ELF-1 (cell line): ENCODE measurements at regions not wholly inside any gene's neighbourhood (a gene's known extent, or its start where the extent isn't known, plus 50 kb on each side); places are given as distances from the start of the nearest gene placed in this dataset.
A peak's percentile ranks its signal among the peaks of the same experiment; 100 is the strongest.

Experiments used
- DNase-seq: peaks from one replicate; pipeline ENCODE4 v3.0.0-alpha.2; 2016; ENCODE audit warnings: low read depth, low spot score

- DNase-seq, result no peak
These were observed 492.4 kb downstream of the TNS3 start for GRCh38 chr7:47089461-47089860.

- DNase-seq, result no peak
These were observed 492.9 kb downstream of the TNS3 start for GRCh38 chr7:47089068-47089417.

DNA sequence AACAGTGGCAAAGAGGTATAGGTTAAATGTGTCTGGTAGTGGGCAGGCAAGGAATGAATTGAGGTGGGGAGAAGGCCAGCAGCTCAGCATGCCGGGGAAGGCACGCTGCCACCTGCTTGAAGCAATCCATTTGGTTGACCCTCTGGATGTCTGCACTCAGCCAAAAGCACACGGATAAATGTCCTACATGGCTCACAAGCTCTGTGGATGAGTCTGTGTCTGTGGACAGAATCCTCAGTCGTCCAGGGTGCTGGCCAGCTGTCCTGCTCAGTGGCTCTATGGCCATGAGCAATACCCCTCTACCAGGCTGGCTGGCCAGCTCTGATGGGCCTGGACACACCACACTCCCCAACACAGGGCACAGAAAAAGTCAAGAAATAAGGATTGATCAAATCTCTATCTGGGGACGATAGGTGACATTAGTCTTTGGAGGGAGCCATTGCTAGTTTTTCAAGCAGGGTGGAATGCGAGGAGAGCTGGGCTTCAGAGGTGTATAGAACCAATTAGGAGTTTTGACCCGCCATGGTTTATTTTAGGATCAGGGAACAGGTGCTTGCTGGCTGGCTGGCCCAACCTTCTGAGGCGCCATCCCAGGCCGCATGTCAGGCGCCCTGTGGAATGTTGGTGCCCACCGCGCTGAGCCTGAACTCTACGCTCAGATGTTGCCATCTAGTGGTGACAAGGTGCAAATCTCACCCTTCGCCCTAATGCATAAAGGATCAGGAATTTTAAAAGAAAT lies 493.4 kb downstream of the TNS3 start:
- peak; percentile 67 for DNase-seq

- no peak for DNase-seq
These were observed 494.0 kb downstream of the TNS3 start for GRCh38 chr7:47087866-47088265.

DNA sequence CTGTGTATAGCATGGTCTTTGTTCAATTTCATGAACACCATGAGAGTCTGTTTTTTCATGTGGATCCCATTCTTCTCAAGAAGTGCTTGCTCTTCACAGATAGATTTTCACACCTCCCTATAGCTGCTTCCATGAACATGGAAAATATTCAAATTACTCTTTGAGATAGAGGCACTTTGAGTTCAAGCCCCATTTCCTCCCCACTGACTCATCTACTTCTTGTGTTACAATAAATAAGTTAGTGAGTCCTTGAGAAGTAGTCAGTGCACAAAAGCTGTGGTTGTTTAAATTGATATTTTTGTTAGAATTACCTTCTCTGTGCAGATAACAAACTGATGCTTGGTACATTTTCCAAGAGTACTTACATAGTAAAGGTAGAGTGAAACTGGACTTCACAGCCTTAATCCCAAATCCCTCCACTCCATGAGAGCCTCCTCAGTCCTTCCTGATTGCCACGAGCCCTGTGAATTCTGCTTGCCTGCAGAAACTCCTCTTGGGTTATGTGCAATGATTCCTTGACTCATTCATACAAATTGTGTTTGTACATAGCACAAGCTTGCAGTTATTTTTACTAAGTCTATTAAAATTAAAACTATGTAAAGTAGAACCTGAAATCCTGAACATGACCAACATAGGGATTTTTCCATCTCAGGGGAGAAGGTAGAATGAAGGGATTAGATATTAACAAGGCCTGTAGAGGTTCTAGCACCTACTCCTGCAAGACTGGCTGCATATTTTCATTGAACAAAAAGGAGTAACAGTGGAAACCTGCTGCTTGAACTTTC lies 496.2 kb downstream of the TNS3 start:
- DNase-seq, result no peak

DNA sequence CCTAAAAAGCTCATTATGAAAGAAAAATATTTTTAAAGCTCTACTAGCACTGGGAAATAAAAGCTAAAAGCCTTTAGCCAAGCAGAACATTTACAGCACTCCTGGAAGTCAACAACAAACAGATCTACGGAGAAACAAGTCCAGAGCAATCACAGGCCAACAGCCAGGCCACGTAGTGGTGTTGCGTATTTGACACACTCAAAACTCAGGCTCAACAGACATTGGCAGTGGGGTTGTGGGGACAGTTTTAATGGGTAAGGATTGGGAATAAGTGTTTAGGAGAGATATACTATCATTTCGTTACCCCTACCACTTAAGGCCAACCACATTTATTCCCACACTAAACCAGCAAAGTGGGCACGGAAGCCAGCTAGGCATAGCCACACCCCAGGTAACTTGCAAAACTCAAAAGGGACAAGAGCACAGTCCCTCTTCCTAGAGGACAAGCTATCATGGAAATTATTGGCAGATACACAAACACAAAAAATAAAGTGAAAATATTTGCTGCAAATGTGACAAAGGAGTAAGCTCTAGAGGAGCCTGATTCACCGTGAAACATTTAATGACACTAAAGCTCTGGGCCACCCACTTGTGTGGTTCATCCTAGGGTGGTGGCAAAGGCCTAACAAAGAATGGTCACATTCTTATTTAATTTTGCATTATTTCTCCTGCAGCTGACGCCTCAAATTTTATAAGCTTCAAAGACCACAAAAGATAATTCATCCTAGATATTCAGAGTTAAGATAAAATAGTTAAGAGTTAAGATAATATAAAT lies 498.2 kb downstream of the TNS3 start:
- no peak for DNase-seq

DNA sequence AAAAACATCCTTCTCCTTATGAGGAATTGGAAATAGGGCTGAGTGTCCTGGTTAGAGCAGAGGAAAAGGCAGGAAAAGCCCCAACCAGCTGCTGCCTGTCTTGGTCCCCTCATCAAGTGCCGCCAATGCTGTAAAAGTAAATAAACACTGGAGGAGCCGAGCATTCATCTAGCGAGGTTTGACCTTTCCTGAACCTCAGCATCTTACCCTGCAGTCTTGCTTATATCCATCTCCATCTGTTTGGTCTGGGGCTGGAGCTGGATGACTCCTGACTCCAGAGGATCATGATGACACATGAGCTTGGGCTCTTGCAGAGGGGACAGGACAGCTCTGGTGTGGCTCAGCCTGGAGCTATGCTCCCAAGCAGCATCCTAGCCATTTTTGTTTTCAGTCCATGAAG lies 501.1 kb downstream of the TNS3 start:
- DNase-seq, result peak; percentile 14

DNA sequence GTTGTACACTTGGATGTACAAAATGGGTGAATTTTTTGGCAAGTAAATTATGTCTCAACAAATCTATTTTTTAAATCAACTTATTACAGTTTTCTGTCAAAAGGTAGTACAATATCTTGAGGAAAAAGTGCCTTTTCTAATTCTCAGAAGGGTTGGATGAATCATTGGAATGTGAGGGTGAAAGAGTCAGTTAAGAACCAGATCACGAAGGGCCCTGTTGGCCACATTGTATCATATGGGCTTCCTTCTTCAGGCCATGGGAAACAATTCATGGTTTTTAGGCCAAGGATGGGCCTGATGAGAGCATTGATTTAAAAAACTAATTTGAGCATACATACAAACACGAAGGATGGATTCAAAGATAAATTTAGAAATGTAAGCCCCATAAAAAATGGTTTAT lies 503.7 kb downstream of the TNS3 start:
- no peak for DNase-seq

- no peak for DNase-seq
These were observed 507.2 kb downstream of the TNS3 start for GRCh38 chr7:47074702-47075153.

GRCh38 chr7:47073284-47073683 lies 508.6 kb downstream of the TNS3 start:
- DNase-seq, result no peak

DNA sequence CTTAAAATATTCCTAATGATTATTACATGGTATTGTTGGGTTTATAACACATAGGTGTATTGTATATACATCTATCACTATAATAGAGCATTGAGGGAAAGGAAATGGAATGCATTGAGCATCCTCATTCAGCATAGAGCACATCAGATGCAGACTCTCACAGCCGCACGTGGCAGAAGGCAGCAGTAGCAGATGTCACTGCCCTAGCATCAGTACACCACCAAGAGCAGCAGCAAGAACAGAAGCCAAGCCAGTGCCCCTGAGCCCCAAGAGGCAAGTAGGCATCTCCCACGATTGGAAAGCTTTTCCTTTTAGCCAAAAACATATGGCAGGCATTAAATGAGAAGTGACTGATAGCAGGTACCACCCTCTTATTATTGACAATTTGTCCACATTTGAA lies 510.0 kb downstream of the TNS3 start:
- no peak for DNase-seq

DNA sequence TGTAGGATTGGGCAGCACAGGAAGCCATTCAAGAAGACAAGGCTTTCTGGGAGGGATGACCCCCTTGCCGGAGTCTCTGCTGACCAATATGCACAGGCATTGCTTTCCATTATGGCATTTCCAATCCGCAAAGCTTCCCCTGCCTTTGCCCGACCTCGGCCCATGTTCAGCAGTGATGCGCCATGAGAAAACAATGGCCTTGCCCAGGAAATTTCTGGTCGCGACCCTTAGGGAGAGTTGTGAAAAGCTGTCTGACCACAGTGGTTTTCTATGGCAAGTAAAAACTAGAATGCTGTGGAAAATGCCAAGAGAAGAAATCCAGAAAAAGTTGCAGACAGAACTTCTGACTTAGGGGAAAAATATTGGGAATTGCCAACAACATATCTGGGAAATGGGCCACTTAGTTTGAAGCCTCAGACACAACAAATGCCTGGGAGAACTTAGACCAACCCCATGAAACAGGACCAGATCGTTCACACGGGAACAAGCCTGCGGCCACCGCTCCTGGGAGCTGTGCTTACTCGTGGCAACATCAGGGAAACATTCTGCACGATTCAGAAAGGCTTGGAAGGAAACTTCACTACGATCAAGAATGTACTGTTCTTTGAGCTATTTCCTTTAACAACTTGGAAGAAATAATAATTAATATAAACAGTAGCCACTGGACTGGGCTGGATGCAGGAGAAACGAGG lies 512.4 kb downstream of the TNS3 start:
- no peak for DNase-seq

- peak; percentile 44 for DNase-seq
These were observed 514.8 kb downstream of the TNS3 start for GRCh38 chr7:47066976-47067614.

DNA sequence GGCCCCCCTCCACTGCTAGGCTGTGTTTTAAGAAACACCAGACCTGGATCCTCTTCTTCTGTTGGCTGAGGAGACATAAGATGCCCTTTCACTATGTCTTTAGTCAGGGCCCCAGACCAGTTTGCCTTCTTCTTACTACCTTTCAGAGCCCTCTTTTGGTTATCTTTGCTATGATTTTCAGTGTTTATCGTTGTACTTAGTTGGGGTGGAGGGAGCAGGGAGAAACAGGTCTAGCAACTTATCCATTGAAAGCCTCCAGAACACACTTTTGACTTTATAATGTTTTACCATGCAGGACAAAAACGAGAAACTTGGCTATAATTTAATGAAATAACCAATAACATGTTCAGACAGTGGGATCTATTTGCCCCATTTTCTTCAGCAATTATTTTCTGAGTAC lies 525.2 kb downstream of the TNS3 start:
- DNase-seq, result no peak

DNA sequence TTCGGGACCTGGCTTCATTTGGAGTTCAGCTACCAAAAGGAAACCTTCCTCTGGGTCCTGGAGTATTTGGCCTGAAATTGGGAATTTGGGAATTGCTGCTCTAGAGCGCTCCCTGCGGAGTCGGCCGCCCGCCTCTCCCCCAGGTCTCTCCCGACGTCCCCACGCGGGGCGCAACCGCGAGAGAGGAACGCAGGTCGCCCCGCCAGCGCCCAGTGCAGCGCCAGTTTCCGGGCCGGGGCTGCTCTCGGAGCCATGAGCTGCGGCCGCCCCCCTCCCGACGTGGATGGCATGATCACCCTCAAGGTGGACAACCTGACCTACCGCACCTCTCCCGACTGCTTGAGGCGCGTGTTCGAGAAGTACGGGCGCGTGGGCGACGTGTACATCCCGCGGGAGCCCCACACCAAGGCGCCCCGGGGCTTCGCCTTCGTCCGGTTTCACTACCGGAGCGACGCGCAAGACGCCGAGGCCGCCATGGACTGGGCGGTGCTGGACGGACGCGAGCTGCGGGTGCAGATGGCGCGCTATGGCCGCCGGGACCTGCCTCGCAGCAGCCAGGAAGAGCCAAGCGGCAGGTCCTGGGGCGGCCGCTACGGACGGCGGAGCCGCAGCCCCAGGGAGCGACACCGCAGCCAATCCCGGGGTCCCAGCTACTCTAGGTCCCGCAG lies 529.2 kb downstream of the TNS3 start:
- peak; percentile 53 for DNase-seq

DNA sequence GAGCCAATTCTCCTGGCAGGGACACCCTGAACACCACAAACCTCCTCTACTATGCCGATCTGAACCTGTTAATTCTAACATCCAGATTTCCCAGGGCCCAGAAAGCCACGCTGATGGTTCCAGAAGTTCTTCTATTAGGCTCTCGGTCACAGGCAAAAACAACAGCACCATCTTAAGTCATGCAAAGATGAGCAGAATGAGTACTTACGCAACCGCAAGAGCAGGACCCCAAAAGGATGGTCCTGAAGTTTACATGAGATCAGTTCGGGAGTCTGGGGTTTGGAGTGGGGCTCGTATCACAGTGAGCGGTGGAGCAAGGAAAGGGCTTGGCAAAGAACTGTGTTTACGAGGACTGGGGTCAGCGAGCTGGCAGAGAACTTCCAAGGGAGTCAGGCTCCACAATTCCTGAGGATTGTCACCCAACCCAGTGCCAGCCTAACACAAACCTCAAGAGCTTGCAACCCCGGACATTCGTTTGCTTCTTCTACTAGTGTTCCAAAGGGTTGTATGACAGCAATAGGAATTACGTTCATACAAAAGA lies 532.6 kb downstream of the TNS3 start:
- no peak for DNase-seq

- no peak for DNase-seq
These were observed 534.5 kb downstream of the TNS3 start for GRCh38 chr7:47047384-47047783.

- no peak for DNase-seq
These were observed 535.0 kb downstream of the TNS3 start for GRCh38 chr7:47046949-47047348.

GRCh38 chr7:47045207-47046051 lies 536.5 kb downstream of the TNS3 start:
- peak; percentile 33 for DNase-seq

GRCh38 chr7:47044625-47045024 lies 537.3 kb downstream of the TNS3 start:
- no peak for DNase-seq
